Left kidney (tissue), 1 donor: ENCODE measurements at regions not wholly inside any gene's neighbourhood (a gene's known extent, or its start where the extent isn't known, plus 50 kb on each side); places are given as distances from the start of the nearest gene placed in this dataset.

Experiments
- DNase-seq: peaks from one replicate; pipeline ENCODE4 v3.0.0-alpha.2; 2013

DNA sequence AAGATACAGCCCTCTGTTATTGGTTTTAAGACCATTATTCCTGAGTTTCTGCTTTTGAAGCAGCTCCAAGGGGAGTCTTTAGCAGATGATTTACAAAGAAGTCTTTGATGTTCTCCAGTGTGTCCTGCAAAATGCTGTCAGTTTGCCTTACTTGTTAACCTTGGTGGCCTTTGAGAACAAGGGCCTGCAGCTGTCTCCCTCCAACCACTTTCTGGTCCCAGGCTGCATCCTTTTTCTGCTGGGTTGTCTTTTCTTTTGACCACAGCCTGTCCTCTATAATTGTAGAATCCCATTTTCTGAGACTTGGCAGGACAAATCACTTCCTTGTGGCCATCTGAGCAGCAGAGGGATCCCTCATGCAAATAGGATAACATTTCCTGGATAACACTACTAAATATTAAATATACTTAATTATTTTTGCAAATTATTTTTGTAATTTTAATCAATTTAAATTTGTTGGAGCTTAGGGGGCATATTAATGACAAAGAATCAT lies 281.4 kb downstream of the DMRT2 start:
- DNase-seq = no peak

GRCh38 chr9:1332156-1332555 lies 282.0 kb downstream of the DMRT2 start:
- no peak for DNase-seq

- DNase-seq = no peak
Measured at GRCh38 chr9:1335174-1335573, 285.0 kb downstream of the DMRT2 start.

GRCh38 chr9:1337169-1337568 lies 287.0 kb downstream of the DMRT2 start:
- DNase-seq = no peak

GRCh38 chr9:1340390-1340789 lies 290.2 kb downstream of the DMRT2 start:
- DNase-seq = no peak

GRCh38 chr9:1353291-1353690 lies 303.1 kb downstream of the DMRT2 start:
- DNase-seq = no peak

DNA sequence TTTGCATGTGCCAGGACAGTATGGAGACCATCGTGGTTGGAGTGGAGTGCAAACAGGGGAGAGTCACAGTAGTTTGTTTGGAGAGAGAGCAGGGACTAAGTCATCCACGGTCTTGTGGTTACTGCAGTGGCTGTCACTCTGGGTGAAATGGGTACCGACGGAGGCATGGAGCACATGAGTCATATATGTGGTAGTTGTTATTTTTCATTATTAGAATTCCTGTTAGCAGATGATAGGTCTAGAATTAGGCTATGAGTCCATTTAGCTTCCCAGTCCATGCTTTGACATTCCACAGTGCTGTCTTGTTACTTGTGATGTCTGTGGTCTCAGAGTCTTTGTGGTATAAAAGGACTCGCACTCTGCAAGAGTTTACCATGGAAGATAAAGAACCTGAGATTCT lies 303.9 kb downstream of the DMRT2 start:
- DNase-seq = no peak

DNA sequence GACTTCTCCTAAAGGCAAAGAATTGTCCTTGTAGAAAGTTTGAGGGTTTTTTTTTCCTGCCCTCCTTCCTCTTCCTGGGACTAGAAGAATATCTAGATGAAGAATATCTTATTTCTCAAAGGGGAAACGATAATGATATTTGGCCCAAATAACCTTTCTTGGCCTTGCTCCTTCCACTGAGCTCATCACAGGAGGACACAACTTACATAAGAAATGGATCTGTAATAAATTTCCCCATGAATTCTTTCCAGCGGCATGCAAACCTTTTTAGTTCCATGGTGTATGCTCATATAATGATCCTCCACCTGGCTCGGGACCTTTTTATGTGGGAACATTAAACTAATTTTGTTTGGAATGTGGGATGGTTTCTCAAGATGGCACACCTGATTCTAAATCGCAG lies 304.4 kb downstream of the DMRT2 start:
- DNase-seq = no peak

DNA sequence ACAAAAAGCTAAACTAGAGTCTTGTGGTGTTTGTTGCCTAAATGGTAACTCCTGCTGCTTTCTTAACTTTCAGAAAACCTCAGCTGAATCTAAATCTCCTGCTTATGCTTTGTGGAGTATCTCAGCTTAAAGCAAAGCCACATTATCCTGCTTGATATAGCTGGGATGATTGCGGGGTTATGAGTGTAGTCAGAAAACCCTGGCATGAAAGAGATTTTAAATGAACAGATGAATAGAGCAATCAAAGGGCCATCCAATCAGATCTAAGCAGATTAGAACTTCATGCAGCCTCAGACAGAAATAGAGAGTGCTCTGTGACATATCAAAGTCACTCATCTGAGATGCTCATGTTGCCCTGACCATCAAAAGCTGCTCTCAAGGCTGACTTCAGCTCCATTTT lies 305.5 kb downstream of the DMRT2 start:
- DNase-seq = no peak

DNA sequence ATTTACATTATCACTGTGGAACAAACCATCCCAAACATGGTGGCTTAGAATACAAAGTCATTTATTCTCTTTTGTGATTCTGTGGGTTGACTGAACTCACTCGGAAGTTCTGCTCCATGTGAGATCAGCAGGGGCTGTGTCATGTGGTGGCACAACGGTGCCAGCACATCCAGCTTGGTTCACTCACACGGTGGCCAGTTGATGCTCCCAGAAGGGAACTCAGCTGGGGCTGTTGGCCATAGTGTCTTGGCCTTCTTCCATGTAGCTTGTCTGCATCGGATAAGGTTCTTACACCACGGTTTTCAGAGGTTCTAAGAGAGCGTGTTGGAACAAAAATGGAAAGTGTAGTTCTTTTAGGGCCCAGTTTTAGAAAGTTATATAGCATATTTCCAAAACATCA lies 312.7 kb downstream of the DMRT2 start:
- DNase-seq = no peak

DNA sequence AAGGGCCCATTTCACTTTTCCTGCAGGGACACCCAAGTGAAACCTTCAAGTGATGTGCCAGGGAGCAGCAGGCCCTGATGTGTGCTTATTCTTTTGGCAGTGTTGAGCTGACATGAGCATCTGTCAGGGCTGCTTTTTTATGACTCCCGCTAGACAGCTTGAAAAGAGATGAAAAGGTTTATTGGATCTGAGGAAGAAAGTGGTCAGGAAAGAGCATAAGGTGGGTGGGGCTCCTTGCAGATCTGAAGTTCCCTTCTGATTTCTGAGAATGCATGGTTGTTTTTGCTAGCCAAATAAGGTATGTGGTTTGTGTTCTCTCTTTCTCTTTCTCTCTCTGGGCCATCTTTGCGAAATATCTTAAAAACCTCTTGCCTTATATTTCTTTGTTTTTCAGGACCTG lies 316.1 kb downstream of the DMRT2 start:
- DNase-seq = no peak

GRCh38 chr9:1369297-1369696 lies 319.1 kb downstream of the DMRT2 start:
- DNase-seq = no peak

- no peak for DNase-seq
Measured at GRCh38 chr9:1373445-1373844, 323.3 kb downstream of the DMRT2 start.

GRCh38 chr9:1383899-1384455 lies 333.8 kb downstream of the DMRT2 start:
- DNase-seq = no peak

- DNase-seq = no peak
Measured at GRCh38 chr9:1384816-1385215, 334.7 kb downstream of the DMRT2 start.

DNA sequence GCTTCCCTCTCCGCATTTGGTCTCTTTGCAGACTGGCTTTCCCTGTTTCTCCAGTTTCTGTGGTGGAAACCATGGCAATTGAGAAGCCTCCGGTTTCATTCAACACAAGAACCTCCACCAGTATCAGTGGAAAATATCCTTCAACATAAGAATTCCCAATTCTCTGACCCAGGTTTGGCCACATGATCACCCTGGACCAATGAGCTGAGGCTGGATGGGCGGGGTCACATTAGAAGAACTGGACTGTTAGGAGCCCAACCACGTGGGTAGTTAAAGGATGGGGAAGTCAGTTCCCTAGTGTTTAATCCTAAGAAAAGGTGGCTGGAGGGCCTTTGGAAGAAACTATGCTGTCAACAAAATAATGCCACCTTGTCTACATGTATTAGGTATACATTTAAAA lies 336.3 kb downstream of the DMRT2 start:
- no peak for DNase-seq

- DNase-seq = no peak
Measured at GRCh38 chr9:1388216-1388615, 338.1 kb downstream of the DMRT2 start.

DNA sequence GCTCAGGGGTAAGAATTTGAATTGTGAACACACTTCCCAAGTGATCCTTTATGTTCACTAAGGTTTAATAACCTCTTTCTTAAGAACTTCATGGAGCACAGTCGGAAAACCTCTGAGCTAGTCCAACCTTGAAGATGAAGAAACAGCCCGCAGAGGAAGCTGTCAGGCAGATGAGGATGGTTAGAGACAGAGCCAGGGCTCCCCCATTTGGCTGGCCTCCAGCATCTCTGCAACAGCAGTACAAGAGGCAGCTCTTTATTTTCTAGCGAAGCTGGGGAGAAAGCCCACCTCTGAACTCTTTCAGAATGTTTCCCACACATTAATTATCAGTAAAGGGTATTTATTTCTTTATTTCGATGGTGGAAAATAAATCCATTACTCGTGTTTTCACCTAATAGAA lies 350.8 kb downstream of the DMRT2 start:
- DNase-seq = no peak

DNA sequence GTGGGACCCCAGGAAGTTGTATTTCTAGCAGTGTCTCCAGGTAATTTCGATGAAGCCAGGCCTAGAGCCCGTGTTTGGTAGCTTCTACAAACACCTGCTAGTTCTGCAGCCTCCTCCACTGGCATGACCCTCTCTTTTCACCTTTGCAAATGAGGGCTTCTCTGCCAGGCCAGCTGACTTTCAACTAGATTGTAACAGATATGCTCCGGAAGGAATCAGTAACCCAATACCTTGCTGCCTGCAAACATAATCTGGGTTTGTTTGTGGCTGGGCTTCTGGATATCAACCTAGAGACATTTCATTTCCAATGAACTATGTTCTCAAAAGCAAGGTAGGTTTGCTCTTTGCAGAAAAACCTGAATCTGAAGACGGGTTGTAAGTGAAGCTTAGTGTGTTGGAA lies 354.8 kb downstream of the DMRT2 start:
- no peak for DNase-seq

DNA sequence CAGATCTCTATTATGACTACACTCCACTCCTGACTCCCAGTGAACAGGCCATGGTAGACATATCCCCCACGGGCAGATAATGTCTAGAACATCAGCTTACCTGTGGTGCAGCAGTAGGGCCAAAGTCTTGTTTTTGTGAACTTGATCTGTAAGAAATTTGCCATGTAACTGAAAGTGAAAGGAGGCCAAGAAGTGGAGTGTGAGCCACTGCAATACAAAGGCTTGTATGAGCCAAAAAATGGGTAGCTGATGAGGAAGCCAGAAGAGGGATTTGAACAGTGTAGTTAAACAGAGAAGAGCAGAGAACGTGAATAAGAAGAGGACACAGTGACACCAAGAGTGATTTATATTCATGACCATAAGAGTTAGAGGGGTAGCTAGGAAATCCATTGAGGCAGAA lies 361.7 kb downstream of the DMRT2 start:
- no peak for DNase-seq

GRCh38 chr9:1414711-1415131 lies 364.6 kb downstream of the DMRT2 start:
- DNase-seq = no peak

- DNase-seq = no peak
Measured at GRCh38 chr9:1415146-1415545, 365.0 kb downstream of the DMRT2 start.

DNA sequence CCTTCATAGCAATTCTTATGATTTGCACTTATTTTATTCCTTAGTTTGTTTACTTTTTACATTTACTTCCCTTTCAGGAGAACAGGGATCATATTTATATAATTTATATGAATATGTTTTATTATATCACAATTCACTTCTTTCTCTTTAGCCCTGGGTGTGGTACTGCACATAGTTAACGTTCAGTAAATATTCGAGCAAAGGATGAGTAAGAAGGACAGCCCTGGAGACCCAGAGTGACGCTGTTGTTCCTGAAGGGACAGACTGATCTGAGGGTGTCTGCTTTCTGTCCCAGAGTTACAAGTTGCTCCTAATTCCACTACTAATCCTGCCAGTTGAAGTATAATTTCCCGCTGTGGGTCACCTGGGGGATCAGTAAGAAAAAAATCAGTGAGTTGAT lies 366.1 kb downstream of the DMRT2 start:
- DNase-seq = no peak

- DNase-seq = no peak
Measured at GRCh38 chr9:1421436-1421835, 371.3 kb downstream of the DMRT2 start.

GRCh38 chr9:1427875-1428274 lies 377.7 kb downstream of the DMRT2 start:
- DNase-seq = no peak
